Stimulated activated CD4-positive, alpha-beta T cell treated with anti-CD3 and anti-CD28 coated beads, Interleukin-1b, Interleukin-23, amount 100 ng/mL, for 24 hours (primary cell): ENCODE measurements at regions not wholly inside any gene's neighbourhood (a gene's known extent, or its start where the extent isn't known, plus 50 kb on each side); places are given as distances from the start of the nearest gene placed in this dataset.
"Not testable (repeated sequence)": the region's sequence is repeated elsewhere in the genome, so short reads cannot be mapped to it uniquely, and the experiment has no call there.

Experiments used
- DNase-seq, 4 experiments: peaks; one replicate each; pipeline ENCODE4 v3.0.0-alpha.2; 2020; ENCODE audit warnings: low read depth in 4 of 4, low spot score in 1 of 4

DNA sequence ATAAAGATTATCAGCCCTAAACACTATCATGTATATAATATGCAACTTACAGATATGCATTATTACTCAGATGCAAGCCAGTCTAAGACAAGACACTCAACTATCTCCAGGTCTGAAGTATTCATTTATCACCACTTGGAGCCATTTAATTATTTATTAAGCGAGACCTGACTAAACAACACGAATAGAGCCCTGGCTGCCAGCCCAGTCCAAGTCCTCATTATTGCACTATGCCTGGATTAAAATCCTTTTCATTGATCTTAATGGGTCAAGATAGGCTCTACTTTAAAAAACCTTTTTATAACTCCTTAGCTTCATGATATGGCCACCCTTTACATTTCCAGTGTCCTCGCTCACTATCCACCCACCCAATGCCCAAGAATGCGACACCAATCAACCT, 183.1 kb upstream of the MARCKS start:
- no peak for DNase-seq

DNA sequence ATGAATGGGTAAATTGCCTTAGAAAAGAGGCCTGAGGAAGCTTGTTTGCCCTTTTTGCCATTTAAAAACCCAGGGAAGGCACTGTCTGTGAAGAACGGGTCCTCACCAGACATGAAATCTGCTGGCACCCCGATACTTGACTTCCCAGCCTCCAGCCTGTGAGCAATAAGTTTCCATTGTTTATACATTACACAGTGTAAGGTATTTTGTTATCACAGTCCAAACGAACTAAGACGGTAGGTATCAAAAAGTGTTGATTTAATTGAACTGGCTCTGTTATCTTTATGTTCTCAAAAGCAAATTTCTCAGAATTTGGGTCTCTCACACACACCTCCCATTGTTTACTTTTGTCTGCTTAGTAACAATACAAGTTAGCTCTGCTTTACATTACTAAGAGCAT, 181.1 kb upstream of the MARCKS start:
- DNase-seq: no peak

DNA sequence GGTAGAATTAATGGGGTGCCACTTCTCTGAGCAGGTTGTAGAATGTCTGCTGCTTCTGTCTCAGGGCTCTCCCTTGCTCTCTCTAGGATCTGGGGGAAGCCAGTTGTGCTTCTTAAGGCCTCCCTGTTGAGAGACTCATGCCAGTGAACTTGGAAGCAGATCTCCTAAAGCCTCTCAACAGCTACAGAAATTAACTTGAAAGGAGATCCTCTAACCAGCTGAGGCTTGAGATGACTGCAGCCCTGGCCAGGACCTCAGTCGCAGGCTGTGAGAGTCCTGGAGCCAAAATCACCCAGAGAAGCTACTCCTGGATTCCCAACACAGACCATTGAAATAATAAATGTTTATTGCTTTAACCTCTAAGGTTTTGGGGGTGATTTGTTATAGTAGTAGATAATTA, 180.2 kb upstream of the MARCKS start:
- no peak for DNase-seq

DNA sequence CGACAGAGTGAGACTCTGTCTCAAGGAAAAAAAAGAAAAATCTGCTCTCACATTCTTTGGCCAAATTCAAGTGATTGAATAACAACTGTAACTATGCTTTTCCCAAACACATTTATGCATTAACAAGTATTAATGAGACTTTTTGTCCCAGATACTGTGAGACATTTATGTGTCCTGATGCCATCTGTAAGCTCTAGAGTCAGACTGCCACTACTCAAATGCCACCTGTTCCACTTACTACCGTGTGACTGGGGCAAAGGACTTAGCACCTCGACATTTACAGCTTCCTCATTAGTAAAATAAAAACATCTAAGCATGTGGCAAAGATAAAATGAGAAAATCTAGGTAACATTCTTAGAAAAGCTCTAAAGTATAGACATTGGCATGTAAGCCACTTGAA, 178.1 kb upstream of the MARCKS start:
- DNase-seq: no peak

DNA sequence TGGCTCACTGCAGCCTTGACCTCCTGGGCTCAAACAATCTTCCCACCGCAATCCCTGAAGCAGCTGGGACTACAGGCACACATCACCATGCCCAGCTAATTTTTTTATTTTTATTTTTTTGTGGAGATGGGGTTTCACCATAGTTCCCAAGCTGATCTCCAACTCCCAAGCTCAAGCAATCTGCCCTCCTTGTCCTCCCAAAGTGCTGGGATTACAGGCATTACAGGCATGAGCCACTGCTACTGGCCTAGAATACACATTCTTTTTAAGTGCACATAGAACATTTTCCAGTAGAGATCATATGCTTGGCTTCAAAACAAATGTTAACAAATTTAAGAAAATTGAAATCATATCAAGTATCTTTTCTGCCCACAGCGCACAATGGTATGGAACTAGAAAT, 176.8 kb upstream of the MARCKS start:
- no peak for DNase-seq

DNA sequence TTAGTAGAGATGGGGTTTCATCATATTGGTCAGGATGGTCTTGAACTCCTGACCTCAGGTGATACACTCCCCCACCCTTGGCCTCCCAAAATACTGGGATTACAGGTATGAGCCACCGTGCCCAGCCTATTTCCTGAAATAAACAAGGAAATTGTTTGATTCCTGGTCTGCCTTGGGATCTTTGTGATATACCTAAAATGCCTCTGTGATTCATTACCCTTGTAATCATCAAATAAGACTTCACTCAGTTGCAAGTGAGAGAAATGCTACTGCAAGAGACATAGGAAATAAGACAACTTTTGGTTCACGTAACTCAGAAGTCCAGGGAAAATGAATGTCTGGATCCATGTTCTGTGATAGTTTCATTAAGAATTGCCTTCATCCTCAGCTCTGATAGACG, 173.2 kb upstream of the MARCKS start:
- no peak for DNase-seq

DNA sequence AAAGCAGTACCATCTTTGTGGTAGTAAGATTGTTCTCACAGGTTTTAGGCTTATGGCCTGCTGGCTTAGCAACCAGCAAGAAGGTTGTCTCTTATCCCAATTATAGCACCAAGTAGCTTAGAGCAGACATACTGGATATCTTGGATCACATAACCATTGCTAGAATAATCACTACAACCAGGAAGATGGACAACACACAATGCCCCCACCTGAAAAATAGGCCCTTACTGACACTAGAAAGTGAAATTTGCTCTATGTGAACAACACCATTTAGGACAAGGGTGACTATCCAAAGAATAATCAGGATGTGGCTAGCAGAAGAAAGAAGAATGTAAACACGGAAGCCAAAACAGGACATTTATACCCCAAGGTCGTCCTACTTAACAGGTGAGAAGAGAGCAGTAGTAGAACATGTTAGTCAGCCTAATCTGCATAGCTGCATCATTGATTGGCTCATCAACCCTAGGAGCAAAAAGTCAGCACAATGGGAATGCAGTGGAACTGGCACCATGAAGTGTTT, 172.7 kb upstream of the MARCKS start:
- no peak for DNase-seq

DNA sequence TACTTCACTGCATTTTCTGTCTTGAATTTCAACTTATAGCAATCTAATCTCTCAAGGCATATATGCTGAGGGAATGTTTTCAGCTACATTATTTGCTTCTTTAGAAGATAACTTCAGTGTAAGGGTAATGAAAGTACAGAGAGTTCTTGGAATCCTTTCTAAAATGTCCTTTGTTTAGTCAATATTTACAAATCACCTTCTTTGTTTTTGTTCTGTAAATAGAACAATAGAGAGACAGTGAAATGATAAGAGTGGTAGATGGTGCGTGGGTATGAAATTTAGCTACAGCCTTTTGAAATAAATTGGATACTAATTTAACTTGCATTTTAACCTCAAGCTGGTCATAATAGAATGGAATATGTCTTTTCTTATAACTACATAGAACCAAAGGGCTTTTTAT, 171.1 kb upstream of the MARCKS start:
- no peak for DNase-seq

DNA sequence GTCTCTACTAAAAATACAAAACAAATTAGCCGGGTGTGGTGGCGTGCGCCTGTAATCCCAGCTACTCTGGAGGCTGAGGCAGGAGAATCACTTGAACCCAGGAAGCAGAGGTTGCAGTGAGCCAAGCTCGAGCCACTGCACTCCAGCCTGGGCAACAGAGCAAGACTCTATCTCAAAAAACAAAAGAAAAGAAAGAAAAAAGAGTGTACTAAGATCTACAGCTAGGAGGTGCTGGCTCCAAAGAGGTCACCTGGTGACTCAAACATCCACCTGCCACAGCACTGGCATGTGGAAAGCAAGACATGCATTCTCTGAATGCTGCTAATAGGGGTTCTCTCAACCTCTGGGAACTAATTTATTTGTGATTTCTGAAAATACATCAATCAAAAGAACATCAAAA, 167.5 kb upstream of the MARCKS start:
- not testable (repeated sequence) for DNase-seq

DNA sequence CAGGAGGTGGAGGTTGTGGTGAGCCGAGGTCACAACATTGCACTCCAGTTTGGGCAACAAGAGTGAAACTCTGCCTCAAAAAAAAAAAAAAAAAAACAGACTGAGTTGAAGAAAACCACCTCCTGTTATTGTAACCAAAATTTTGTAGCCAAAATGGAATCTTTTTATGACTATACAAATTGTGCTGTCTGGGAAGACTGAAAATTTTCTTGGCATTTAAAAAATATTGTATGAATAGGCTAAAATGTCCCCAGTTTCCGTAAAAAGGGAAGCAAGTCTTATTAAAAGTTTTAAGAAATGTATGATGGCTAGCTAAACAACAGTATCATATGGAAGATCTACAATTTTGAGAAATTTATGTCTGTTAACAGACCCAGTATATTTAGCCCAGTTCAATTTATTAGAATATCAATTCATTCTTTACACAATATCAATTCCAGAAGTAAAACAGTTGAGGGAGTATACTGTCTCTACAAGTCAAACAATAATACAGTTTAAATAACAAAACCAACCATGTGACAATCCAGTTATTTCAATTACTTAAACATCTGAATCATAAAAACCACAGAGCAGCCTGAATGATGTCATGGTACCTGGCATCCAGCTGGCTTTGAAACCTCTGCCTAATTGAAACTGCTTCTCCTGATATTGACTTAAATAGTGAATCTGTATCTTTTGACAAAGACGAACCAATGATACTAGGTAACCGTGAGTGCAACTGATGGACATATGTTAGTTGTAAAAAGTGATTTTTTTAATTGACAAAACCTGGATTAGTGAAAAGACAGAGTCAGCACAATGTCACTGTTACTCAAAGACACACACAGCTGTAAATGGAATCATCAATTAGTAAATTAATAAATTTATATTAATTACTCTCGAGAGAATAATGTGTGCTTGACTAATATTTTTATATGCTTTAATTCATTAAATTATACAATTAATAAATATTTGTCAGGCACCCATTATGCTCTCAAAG, 166.6 kb upstream of the MARCKS start:
- DNase-seq: no peak

DNA sequence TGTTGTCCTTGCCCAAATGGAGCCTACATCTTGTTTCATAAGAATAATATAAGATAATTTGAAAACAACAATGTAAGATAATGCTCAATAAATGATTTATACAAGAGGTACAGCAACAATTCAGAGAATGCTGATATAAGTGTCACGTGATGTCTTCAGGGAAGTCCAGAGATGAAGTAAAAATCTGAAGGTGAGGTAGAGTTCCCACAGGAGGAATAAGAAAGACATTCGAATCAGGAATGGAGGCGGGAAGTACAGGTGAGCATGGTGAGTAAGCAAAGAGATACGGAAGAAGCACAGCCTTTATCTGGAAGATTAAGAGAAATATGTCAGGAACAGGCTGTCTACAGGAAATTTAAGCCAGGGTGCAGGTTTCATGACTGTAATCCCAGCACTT, 165.9 kb upstream of the MARCKS start:
- no peak for DNase-seq

DNA sequence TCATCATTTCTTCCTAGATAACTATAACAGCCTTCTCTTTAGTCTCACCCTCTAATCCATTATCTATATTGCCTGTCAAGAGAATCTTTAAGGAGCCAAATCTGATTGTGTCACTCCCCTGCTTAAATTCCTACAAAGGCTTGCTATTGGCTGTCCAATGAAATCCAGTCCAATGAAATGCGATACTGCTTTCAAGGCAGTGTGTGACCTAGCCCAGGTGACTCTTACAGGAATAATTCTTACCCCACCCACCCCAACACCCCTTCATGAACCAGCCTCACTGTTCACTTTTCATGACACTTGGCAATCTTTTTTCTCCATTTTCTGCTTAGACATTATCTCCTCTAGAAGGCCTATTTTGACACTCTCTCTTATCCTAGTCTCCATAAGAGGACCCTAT, 163.3 kb upstream of the MARCKS start:
- no peak for DNase-seq

DNA sequence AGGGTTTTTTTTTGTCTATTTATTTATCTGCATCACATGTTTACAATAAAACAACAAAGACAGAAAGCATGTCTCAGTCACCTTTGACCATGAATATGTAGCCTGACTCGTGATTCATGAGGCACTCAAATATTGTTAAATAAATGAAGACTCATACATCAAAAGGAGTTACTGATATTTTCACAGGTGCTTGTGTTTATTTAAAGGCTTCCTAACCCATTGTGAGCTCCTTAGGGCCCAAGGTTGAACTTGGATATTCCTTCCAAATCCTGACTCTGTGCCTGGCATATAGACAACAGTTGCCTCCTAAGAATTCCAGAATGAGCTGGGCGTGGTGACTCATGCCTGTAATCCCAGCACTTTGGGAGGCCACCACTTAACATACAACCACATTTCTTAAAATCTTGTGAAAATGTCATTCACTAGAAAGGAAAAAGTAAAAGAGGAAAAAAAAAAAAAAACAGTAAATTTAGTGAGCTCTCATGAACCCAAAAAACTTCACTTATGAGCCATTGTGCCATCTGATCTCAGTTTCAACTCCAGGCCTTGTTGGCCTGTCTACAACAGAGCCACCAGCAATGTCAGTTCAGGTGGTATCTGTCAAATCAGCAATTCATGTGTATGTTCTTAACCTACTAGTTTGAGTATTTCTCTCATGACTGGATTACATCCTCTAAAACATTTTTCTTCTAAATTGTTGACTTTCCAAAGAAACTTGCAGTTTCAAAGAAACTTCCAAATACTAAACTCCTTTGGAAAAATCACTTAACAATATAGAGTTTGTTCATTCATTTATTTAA, 162.7 kb upstream of the MARCKS start:
- DNase-seq: no peak

DNA sequence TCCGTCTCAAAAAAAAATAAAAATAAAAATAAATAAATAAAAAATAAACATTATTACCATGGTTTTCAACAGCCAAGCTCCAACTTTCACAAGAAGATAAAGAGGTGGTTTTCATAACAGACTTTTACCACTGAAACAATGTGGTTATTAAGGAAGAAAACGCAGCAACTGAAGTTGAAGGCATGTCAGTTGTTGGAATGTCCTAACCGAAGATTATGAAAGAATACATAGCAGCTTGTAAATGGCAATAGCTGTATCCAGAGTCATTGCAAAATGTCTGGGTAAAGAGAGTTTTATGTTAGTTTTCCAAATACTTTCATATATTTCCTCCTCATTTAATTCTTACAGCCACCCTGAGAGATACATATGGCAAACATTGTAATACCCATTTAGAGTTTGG, 161.6 kb upstream of the MARCKS start:
- no peak for DNase-seq

DNA sequence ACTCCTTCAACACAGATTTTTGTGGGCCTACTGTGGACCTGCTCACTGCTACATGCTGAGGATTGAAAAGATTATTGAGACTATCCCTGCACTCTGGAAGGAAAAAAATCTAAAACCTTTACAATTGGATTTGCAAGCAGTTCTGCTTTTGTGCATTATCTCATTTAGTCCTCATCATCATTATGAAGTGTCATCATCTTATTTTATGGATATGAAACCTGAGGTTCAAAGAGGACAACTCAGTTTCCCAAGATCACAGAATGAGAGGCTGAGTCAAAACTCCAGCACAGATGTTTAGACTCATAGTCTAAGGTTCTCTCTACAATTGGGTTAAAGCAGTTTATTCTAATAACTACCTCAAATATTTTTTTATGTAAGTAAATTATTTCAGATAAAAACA, 160.2 kb upstream of the MARCKS start:
- DNase-seq: no peak

DNA sequence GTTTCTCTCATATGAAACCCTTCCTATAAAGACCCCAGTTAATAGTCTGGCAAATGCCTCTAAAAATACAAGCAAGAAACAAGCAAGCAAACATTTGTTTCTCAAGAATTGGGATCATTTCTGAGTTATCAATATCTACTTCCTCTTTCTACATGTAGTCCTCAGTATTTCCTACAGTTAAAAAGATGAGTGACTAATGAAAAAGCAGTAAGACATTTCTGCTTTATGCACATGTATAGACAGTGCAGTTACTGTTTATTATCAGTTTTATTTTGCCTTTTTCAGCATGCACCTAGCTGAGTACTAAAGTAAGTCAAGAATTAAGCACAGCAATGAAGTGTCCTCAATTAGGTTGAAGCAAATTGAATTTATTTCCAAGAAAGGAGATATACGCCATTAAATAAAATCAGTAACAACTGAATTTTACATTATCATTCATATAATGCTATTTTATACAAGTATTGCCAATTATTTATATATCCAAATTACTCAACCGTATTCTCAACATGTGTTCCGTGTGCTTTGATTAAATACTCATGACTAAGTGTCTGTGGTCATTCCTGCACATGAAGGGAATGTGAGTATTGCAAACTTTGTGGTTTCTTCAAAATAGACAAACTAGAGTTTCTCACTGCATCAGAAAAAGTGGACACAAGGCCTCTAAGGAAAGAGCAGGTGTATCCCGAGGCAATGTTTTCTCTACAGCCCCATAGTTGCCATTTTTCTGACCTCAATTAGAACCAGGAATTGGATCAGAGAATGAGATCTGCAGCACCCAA, 159.3 kb upstream of the MARCKS start:
- DNase-seq: no peak

DNA sequence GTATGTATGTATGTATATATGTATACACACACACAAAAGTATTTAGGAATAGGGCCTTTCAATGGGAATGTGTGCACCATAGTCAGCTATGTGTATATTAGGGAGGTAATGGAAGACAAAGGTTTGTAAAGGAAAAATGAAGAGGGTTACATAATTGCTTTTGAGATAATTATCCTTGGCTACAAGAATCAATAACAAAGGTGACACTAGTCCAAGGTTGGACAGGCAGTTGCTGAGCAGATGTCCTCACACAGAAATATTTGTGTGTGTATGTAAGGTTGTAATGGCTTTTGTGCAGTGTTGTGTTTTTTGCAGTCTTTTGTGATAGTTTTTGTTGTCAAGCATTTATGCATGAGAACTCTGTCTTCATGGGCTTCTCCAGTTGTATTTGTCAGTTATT, 157.9 kb upstream of the MARCKS start:
- no peak for DNase-seq

DNA sequence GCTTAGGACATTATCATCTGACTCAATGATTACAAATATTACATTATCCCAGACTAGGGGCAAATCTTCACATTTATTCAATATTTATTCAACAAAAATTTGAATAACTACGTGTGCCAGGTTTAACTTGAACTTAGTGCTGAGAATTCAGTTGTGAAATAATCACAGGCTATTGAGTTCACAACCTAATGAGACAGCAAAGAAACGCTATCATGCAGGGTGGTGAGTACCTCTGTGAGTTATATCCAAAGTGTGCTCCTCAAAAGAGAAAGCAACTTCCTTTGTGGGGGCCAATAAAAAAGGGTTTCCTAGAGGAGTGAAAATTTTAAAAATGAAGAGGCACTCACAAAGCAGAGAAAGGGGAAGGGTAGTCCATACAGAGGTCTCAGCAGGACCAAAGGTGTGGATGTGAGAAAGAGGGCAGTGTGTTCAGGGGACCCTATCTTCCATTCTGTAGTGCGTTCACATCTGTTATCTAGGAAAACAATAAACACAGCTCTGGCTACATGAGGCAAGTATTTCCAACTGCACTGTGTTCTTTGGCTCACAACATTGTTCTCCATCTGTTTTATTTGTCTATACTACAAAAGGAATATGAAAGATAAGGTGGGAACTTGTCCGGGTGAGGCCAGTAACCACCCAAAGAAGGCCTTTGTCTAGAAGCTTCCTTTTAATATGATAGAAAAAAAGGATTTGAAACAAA, 155.4 kb upstream of the MARCKS start:
- no peak for DNase-seq

DNA sequence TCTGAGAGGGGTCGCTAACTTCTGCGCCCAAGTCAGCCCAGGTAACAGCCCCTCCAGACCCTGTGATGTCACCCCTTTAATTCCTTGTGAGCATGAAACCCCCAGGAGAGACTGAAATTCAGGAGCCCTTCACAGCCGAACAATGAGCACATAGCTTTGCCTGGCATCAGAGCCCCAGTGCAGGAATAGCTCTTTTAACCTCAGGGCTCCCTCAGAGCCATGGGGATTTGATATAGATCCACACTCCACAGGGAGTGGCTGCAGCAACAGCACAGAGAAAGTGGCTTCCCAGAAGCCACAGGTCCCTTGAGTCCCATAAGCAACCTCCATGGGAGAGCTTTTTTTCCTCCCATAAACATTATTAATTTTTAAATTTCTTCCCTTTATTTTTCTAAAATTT, 150.0 kb upstream of the MARCKS start:
- DNase-seq: no peak

DNA sequence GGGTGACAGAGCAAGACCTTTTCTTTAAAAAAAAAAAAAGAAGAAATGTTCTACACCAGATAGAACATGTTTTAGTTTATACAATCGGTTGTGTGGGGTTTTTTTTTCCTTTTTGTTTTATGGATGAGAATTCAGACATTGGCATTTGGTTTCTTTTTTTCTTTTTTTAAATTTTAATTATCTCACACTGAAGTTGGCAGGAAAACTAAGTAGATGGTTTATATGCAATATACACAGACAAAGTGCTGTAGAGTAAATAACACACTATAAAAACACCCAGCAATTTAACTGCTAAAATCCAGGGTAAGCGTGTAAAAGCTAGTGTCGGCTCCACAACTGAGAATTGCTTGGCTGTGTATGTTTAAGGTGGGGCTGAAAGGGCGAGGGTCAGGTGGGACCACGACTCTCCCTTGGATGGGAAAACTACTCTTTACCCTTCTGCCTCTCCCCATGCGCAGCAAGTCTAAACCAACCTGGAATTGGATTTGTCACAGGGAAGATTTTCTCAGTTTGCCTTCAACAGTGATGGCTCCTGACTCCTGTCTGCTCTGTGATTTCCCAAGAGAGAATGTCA, 147.1 kb upstream of the MARCKS start:
- no peak for DNase-seq
